ENCODE measurements at regions not wholly inside any gene's neighbourhood (a gene's known extent, or its start where the extent isn't known, plus 50 kb on each side); places are given as distances from the start of the nearest gene placed in this dataset.

DNA sequence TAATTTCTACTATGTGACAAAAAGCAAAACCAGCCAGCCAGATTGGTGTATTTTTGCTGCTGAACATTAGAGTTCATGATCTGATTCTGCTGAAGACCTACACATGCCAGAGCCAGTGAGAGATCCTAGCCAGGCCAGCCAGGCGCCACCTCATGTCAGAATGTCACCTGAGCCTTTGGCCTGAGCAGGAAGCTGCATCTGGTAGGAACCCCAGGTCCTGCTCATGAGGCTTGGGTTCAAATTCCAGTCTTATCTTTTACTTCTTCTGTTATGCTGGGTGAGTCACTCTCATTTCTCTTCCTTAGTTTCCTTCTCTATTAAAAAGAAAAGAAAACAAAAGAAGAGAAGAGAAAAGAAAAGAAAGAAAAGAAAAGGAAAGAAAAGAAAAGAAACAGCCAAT lies 585.1 kb upstream of the CDH5 start:
- H3K4me3 ChIP-seq (replicated peaks in 1 of 2; ENCODE audit: low read depth in 2 of 2, low read length in 2 of 2), result no peak overlapping the region
- TF ChIP-seq CTCF (IDR thresholded peaks at IDR 0.05; ENCODE audit: low read depth, low read length), result no peak
- peak in 1 of 2 donors; percentile 50 for DNase-seq (ENCODE audit: low read depth in 2 of 2)

DNA sequence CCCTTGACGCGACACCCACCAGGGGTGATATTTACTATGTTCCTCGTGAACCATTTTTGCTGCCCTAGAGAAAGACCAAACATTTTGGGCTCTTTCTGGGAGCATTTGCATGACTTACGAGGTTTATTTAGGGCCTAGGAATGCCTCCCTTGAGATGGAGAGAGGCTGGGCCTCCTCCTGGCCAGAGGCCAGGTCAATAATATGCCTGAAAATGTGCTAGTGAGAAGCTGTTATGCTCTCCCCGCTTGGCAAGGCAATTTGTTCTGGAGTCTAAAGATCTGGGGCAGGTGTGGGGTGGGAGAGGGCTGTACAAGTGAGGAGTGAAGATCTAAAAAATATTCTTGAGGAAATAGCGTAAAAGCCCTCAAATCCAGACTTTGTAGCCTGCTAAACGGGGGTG lies 587.3 kb upstream of the CDH5 start:
- H3K4me3 ChIP-seq (replicated peaks in 1 of 2; ENCODE audit: low read depth in 2 of 2, low read length in 2 of 2), result no peak overlapping the region
- DNase-seq (ENCODE audit: low read depth in 2 of 2), result peak in 1 of 2 donors; percentile 22
- no peak for TF ChIP-seq CTCF (IDR thresholded peaks at IDR 0.05; ENCODE audit: low read depth, low read length)

GRCh38 chr16:65776639-65777183 lies 589.8 kb upstream of the CDH5 start:
- DNase-seq (ENCODE audit: low read depth in 2 of 2), result no peak
- H3K4me3 ChIP-seq (replicated peaks in 1 of 2; ENCODE audit: low read depth in 2 of 2, low read length in 2 of 2), result no peak overlapping the region
- no peak for TF ChIP-seq CTCF (IDR thresholded peaks at IDR 0.05; ENCODE audit: low read depth, low read length)

DNA sequence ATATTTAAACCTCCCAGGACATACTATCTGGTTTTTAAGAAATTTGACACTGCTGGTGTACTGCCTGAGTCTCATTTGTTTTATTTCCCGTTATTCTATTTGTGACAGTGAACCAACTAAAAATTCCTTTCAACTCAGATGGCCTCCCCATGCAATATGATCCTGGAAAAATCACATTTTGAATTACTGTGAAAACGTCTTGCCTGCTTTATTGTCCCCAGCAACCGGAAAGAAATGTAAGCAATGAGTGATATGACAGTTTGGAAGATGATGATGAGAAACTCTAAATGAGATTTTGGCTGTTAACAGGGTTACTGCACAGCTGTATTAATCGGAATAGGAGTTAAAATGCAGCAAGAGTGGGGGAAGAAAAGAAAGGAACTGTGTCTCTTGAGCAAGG lies 590.7 kb upstream of the CDH5 start:
- no peak for DNase-seq (ENCODE audit: low read depth in 2 of 2)
- TF ChIP-seq CTCF (IDR thresholded peaks at IDR 0.05; ENCODE audit: low read depth, low read length), result no peak
- H3K4me3 ChIP-seq (replicated peaks in 1 of 2; ENCODE audit: low read depth in 2 of 2, low read length in 2 of 2), result no peak overlapping the region

DNA sequence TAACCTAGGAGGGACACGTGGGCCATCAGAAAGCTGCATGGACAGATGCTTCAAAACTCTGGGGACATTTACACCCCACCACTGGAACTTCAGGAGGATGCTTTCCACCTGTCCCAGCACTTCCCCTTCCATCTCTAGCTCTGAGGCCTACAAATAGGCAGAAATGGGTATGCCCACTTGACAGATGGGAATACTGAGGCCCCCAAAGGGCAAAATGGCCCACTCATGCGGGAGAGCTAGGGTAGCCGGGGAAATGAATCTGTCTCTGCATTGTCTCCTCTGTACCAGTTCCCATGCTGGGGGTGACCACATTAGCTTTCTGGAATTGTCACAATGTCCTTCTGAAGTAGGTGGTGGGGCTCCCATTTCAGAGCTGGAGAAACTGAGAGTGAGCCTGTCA lies 592.1 kb upstream of the CDH5 start:
- no peak overlapping the region for H3K4me3 ChIP-seq (replicated peaks in 1 of 2; ENCODE audit: low read depth in 2 of 2, low read length in 2 of 2)
- DNase-seq (ENCODE audit: low read depth in 2 of 2), result no peak
- TF ChIP-seq CTCF (IDR thresholded peaks at IDR 0.05; ENCODE audit: low read depth, low read length), result no peak

GRCh38 chr16:65773301-65773874 lies 593.1 kb upstream of the CDH5 start:
- TF ChIP-seq CTCF (IDR thresholded peaks at IDR 0.05; ENCODE audit: low read depth, low read length), result no peak
- no peak for DNase-seq (ENCODE audit: low read depth in 2 of 2)
- no peak overlapping the region for H3K4me3 ChIP-seq (replicated peaks in 1 of 2; ENCODE audit: low read depth in 2 of 2, low read length in 2 of 2)

Data from cardiac fibroblast (primary cell).